Kidney glomerular epithelial cell (primary cell): ENCODE measurements at regions not wholly inside any gene's neighbourhood (a gene's known extent, or its start where the extent isn't known, plus 50 kb on each side); places are given as distances from the start of the nearest gene placed in this dataset.

Experiments
- DNase-seq: peaks from one replicate; lab custom pipeline; 2025; lab: John Stamatoyannopoulos, UW

DNA sequence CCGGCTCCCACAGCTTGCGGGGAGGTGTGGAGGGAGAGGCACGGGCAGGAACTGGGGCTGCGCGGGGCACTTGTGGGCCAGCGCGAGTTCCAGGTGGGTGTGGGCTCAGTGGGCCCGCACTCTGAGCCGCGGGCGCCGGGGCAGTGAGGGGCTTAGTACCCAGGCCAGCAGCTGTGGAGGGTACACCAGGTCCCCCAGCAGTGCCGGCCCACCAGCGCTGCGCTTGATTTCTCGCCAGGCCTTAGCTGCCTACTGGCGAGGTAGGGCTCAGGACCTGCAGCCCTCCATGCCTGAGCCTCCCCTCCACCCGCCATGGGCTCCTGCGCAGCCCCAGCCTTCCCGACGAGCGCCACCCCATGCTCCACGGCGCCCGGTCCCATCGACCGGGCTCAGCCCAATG, 337.9 kb upstream of the ACVR2A start:
- no peak for DNase-seq

- DNase-seq: no peak
Observed at GRCh38 chr2:147502711-147503290, 342.0 kb upstream of the ACVR2A start.

DNA sequence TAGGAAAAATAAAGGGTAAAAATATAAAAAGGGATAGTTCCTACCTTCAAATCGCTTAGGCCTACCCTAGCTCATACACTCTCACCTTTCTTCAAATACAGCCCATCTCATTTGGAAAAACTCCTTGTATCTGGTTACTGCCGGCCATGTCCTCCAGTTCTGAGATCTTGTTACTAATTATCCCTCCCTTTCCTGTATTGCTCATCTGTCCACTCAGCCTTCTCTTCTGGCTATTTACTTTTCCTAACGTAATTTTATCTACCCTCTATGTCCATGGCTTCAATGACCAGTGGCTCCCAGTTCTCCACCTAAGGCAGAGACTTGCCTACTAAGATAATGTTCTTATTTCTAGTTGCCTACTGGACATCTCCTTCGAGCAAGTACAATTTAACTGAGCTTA, 342.9 kb upstream of the ACVR2A start:
- DNase-seq: peak; percentile 27

DNA sequence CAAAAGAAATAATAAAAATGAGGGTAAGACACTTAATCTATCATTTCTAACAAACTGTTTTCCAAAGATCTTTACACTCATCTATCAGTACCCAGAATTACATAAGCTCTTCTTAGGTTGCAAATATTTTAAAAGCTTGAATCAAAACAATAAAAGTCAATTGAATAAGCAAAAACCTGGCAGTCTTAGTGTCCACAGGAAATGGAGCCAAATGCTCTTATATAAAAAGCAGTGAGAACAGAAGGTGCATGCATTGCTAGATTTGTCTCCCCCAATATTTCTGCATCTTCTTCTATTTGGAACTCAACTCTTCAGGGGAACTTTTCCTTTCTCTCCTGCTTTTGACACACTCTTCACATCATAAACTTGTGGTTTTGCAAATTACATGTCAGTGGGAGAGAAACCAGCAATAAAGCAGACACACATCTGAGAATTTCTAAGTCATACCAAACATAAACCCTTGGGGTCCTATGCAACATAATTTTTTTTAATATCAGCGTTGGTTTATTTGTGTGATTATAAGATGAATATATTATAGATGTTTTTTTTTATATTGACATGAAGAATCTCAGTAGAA, 343.9 kb upstream of the ACVR2A start:
- no peak for DNase-seq

GRCh38 chr2:147500229-147500628, 344.6 kb upstream of the ACVR2A start:
- no peak for DNase-seq

DNA sequence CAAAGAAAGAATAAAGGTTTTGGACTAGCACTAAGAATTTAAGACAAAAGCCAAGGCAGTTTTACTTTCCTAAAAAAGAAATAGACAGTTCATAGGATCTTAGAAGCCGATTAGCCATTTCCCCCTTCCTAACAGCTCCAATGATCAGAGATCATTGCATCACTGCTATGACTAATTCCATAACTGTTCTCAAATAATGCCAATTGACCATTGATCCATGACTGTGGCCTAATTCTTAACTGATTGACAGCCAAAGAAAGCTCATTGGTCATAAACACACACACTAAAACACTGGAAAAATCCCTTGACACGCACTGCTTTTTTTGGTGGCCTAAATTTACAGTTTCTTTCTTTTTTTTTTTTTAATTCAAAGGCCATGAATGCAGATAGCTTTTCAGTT, 345.0 kb upstream of the ACVR2A start:
- DNase-seq: peak; percentile 31

DNA sequence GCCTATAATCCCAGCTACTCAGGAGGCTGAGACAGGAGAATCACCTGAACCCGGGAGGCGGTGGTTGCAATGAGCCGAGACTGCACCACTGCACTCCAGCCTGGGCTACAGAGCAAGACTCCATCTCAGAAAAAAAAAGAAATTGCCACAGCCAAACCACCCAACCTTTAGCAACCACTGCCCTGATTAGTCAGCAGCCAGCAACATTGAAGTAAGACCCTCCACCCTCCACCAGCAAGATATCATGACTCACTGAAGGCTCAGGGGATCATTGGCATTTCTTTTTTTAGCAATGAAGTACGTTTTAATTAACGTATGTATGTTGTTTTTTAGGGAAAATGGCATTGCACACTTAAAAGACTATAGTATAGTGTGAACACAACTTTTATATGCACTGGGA, 349.1 kb upstream of the ACVR2A start:
- no peak for DNase-seq

DNA sequence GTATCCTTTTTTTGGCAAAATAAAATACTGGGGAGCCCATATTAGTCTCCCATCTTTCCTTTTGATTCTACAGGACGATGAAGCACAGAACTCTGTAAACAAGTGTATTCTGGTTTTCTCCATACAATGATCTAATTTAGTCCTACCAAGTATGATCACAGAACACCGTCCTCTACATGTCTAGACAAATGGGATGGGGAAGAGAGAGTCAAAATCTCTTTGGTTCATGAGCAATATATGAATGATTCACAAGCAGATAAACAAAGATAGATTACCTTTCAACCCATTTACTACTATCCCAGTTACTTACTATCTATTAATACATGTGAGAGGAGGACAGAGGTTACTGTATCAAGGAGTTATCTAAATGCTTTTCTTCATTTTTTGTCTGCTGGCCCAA, 352.4 kb upstream of the ACVR2A start:
- DNase-seq: no peak

GRCh38 chr2:147491506-147491905, 353.3 kb upstream of the ACVR2A start:
- DNase-seq: no peak

GRCh38 chr2:147490401-147491261, 354.2 kb upstream of the ACVR2A start:
- no peak for DNase-seq

- no peak for DNase-seq
Observed at GRCh38 chr2:147488472-147488871, 356.4 kb upstream of the ACVR2A start.

DNA sequence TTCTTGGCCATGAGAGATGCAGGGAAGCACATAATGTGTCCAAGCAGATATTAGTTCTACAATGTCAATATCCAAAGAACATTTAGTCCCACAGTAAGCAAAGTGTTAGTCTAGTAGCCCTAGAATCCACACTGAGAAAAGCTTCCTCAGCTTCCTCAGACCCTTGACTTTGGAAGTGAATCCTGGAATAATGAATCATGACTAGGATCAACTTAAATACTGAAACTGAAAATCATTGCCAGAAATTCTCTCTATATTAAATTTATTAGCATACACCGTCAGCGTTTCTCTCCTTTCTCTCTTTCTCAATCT, 356.9 kb upstream of the ACVR2A start:
- no peak for DNase-seq

- DNase-seq: no peak
Observed at GRCh38 chr2:147487286-147487977, 357.4 kb upstream of the ACVR2A start.

DNA sequence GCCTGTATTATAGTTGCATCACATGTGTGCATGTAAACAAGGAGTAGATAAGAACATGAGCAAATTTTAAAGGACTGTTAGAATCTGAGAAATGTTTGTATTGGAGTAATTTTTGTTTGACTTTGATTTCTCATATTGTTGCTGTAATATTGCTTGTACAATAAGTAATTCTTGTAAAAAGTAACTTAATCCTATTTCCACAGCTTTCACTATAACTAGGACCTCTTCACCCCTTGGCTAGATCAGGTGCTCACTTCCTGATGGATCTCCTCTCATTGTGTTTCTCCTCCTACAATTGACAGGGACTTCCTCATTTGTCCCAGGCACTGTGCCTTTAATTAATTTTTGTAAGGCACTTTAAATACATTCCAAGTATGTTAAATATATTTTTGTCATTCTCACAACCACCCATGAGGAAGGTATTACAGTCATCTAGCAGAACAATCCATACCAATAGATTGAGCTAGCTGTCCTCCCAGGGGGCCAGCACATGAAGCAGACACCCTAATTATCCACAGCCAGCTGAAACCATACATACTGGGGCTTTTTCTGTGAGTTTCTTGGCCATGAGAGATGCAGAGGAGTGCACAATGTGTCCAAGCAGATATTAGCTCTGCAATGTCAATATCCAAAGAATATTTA, 359.5 kb upstream of the ACVR2A start:
- no peak for DNase-seq

- no peak for DNase-seq
Observed at GRCh38 chr2:147483911-147484310, 360.9 kb upstream of the ACVR2A start.

DNA sequence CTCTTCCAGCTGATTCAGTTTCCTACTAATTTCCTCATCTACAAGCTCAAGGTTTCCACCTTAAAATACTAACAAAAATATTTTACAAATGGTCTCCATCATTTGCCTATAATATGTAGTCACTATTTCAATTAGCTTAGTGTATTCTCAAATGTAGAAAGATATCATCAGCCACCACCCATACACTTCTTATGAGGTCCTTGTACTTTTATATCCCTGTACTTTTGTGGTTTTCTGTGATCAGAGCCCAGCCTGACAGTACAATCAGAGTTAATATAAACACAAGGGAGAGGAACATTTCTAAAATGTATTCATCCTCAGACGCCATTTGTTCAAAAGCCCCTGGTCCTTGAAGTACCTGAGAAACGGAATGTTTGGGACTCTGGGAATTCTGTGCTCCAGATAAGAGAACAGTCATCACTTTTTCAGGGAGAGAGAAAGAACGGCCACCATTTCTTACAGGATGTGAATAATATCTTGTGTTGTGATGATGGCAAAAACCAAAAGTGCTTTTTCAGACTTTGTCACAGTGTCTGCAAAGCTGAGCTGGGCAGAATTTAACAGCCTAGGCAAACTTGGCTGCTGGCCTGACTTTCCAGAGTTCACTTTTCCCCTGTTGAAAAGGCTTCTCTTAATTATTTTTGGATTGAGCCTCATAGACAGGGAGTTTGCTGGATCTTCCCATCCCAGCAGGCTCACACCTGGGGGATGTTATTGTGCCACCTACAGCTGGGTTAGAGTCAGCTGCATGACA, 361.7 kb upstream of the ACVR2A start:
- no peak for DNase-seq

DNA sequence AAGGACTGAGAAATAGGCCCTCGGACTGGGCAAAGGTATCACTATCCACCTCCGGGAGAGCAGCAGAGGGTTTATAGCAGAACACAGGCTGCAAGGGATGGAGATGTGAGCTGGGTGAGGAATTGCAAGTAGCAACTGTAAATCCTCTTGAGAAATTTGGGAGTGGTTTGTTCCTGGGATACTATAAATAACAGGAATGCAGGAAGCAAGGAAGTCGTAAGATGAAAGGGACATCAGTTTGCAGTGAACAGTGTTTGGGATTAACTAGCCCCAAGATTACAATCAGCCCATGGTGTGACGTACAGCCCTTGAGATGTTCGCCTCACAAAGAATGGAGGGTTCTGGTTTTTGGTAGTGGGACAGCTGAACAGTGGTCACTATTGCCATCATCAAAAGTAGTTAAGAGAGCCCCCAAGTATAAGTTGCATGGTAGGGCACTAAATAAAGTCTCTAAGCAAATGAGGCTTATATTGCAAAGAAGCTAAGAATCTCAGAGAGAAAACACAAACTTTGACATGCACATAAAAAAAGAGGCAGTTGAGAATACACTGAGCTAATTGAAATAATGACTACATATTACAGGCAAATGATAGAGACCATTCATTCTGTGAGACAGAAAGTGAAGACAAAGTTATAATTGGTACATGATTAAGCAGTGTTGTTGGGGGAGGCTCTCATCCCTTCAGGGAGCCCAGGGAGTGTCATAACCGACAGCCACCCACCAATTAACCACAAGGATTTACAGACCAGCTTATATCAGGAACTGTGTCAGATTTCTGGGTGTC, 362.5 kb upstream of the ACVR2A start:
- DNase-seq: peak; percentile 4

- peak; percentile 19 for DNase-seq
Observed at GRCh38 chr2:147479358-147479757, 365.5 kb upstream of the ACVR2A start.

DNA sequence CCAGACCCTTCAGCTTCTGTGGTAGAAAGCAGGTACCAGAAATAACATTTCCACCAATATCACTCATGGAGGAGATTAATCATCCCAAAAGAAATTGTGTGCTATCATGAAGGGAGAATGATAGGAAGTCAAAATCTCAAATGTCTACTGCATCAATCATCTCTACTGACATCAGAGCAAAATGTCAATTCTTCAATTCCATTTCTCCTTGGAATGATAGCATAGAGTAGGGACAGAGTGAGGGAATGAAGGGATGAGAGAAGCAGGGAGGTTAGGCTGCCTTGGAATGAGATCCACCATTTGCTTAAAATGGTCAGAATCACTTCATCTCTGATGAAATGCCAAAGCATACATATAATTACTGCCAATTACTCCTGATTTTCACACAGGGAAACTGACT, 371.8 kb upstream of the ACVR2A start:
- DNase-seq: no peak

GRCh38 chr2:147471126-147471525, 373.7 kb upstream of the ACVR2A start:
- no peak for DNase-seq

GRCh38 chr2:147469471-147469870, 375.4 kb upstream of the ACVR2A start:
- DNase-seq: no peak
